NCI-H1694 (cell line): ENCODE measurements at regions not wholly inside any gene's neighbourhood (a gene's known extent, or its start where the extent isn't known, plus 50 kb on each side); places are given as distances from the start of the nearest gene placed in this dataset.
"Not testable (repeated sequence)": the region's sequence is repeated elsewhere in the genome, so short reads cannot be mapped to it uniquely, and the experiment has no call there.

ENCODE experiments used
- DNase-seq: peaks from one replicate; lab custom pipeline; 2025; lab: John Stamatoyannopoulos, UW

DNA sequence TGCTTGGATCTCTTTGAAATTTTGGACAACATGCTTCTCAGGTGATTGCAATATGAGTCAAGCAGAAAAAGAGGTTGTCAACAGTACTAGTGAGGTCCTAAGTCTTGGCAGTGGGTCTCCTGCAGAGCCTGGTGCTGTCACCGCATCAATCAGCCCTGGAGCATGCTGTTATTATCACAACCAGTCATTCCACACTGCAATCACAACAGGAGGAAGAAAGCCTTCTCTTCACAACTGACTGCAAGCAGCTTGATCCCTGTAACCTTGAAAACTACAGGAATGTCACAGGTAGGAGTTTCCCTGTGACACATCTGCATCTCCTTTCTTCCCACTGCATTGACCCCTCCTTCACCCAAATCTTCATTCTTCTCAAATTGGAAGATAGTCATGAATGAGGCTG is 451.1 kb upstream of the ATP11B start:
- no peak for DNase-seq

DNA sequence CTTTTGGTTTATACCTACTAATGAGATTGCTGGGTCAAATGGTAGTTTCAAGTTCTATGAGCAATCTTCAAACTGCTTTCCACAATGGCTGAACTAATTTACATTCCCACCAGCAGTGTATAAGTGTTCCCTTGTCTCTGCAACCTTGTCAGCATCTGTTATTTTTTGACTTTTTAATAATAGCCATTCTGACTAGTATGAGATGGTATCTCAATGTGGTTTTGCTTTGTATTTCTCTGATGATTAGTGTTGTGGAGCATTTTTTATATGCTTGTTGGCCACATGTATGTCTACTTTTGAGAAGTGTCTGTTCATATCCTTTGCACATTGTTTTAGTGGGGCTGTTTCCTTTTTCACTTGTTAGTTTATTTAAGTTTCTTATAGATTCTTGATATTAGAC is 449.3 kb upstream of the ATP11B start:
- not testable (repeated sequence) for DNase-seq

DNA sequence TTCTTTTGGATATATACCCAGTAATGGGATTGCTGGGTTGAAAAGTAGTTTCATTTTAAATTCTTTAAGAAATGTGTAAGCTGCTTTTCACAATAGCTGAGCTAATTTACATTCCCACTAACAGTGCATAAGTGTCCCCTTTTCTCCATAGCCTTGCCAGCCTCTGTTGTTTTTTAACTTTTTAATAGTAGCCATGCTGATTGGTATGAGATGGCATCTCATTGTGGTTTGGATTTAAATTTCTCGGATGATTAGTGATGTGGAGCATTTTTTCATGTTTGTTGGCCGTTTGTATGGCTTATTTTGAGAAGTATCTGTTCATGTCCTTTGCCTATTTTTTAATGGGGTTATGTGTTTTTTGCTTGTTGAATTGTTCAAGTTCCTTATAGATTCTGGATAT is 444.3 kb upstream of the ATP11B start:
- DNase-seq, result no peak

DNA sequence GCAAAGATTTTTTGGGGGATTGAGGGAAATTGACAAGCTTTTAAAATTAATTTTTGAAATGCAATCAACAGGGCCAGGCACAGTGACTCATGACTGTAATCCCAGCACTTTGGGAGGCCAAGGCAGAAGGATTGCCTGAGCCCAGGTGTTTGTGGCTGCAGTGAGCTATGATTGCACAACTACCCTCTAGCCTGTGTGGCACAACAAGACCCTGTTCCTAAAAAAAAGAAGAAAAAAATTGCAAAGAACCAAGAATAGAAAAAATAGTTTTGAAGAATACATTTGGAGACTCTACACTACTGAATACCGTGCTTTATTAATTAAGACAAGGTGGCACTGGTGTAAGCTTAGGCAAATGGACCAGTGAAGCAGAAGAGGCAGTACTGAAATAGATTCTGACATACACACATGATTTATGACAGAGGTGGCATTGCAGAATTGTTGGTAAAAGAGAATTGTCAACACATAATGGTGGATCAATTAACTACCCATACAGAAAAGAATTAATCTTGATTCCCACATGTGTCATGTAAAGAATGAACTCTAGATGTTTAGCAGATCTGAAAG is 443.3 kb upstream of the ATP11B start:
- no peak for DNase-seq

DNA sequence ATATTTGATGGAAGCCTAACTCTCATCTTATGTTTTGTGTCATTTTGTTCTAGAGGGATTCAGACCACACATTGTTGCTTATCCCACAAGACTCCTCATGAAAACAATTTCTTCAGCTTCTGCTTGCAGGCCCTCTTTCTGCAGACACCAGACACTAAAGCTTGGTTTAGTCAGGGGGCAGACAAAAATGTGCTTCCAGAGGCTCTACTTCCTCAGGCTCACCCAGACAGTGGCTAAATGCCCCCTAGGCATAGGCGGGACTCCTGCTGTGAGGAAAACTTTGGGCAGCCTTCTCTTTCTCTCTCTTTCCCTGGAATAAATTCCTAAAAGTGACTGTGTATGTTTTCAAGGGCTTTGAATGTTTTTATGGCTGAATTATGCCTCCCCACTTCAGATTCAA is 435.4 kb upstream of the ATP11B start:
- no peak for DNase-seq

- DNase-seq, result no peak
Measured at GRCh38 chr3:182364323-182364722, 429.0 kb upstream of the ATP11B start.

- no peak for DNase-seq
Measured at GRCh38 chr3:182364723-182365650, 428.3 kb upstream of the ATP11B start.

GRCh38 chr3:182366746-182367145 is 426.6 kb upstream of the ATP11B start:
- DNase-seq, result no peak

DNA sequence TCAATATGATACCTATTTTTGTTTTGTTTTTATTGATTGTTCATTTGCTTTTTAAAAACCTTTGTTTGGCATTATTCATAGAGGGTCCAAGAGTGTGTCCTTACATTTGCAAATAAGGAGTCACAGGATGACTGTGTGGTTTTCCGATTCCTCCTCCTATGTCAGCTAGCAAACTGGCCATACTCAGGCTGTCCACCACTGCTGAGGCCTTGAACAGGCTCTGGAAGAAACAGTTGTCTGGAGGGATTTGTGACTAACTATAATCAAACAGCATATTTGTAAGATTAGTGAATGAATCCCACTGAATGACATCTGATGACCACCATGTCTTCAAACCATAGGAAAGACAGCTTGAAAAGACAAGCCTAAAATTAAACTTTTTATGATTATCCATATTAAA is 423.4 kb upstream of the ATP11B start:
- no peak for DNase-seq

DNA sequence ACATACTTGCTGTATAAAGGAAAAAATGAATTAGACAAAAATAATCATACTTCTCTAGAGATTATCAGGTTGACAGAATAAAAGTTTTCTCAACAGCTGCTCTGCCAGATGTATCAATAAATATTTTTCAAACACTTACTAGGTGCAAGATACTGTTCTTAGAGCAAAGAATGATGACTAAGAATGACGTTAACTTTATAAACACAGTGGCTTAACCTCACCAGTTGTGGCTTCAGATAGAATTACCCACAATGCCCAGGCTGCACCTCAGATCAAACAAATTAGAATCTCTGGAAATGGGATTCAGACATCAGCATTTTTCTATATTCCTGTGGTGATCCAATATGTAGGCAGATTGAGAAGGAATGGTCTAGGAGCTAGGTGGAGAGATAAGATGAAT is 422.4 kb upstream of the ATP11B start:
- no peak for DNase-seq

GRCh38 chr3:182375916-182376315 is 417.4 kb upstream of the ATP11B start:
- DNase-seq, result no peak

DNA sequence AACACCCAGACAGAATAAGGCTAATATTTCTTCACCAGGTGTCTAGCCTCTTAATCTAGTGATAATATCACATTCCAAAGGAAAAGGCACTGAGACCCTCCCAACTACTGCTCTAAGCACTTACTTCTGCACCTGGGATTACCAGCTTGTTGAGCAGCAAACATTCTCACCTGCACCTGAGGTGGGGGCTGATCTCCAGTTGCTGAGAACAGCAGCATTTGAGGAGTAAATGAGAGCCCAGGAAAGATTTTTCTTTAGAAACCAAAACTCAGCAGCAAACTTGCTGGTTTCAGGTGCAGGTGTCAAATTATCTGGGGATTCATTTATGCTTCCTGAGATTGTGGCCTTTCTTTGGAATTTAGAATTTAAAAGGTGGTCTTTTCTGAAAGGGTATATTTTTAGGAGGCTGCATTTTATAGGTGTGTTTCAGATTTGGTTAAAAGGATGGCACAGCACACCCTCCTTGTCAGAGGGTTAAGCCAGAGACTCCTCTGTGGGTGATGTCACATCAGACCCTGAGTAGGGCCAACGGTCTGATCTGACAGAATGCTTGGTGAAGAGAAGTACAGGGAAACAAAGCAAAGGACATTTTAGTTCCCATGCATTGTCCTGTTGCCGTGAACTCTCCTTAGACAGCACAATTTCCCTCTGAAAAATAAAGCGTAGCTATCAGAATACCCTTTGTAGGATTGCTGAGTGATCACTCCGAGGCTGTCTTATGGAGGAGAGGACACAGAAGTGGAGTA is 411.0 kb upstream of the ATP11B start:
- DNase-seq, result no peak

DNA sequence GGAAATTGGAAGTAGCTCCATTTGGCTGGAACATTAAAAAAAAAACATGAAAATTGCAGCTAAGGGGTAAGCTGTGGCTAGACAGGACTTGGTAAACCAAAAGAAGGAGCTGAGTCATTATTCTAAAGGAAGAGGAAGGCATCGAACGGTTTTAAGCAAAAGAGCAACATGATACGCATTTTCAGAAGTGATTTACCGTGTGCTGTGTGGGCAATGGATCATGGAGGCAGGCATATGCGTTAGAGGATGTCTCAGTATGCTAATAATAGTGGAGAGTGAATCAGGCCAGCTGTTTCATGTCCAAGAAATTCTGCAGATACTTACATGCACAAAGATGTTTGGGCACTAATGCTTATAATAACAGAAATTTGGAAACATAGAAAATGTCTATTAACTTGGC is 409.1 kb upstream of the ATP11B start:
- no peak for DNase-seq

DNA sequence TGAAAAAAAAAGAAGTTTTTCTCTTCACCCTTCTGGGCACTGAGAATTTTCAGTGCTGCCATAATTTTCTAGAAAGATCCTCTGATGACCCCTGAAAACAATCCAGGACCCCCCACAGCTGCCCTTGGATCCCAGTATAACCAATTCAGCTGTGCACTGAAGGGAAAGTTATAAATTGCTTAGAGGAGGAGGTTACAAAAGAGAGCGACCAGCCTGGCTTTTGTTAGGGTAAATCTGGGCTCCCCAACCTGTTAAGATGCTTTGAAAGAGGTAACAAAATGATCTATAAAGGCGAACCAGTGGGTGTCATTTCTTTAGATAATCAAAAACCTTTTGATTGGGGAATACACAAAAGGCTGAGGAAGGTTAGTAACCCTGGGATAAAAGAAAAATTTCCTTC is 407.9 kb upstream of the ATP11B start:
- DNase-seq, result no peak

DNA sequence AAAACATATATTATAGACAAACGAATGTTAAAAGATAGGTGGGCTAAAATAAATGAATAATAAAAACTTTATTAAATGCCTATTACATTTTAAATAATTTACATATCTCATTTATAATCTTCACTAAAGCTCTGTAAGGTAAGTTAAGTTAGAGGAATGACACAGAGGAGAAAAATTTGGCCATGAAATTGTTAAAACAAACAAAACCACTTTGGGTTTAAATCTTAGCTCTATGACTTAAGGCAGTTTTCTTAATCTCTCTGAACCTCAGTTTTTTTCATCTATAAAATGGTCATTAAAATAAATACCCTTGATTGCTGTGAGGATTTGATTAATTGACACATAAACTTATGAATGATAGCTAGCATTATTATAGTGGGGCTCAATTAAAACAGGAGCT is 404.8 kb upstream of the ATP11B start:
- DNase-seq, result no peak

GRCh38 chr3:182389071-182389815 is 404.1 kb upstream of the ATP11B start:
- no peak for DNase-seq

GRCh38 chr3:182390421-182390820 is 402.9 kb upstream of the ATP11B start:
- no peak for DNase-seq

DNA sequence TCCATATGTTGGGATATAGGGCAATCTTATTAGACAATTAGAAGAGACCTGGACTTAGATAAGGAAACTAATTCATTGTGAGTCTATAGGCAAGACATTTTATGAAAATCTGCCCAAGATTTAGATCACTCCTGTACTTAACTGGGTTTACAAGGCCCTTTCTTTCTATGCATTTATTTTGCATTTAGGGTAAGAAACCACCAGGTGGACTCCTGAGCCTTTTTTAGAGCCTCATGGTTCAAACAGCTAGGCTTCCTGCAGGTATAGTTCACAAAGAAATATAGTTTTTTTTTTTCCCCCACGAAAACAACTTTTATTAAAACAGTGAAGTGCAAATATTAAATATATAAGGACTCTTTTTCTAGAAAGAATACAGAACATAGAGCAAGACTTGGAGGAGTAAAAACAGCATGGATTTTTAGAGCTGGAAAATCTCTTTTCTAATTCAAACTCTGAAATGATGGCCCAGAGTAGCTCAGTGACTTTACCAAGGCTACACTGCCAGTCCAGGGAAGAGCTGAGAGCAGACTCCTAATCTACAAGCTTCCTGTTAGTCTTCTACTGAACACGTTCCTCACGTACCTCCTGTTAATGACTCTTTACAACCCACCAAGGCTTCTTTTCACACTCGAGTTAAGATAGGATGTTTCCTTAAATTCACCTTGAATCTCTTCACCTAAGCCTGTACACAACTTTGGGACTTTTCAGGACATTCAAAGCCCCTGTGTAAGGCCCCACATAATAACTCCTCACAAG is 400.9 kb upstream of the ATP11B start:
- no peak for DNase-seq

GRCh38 chr3:182393151-182393550 is 400.2 kb upstream of the ATP11B start:
- DNase-seq, result no peak

GRCh38 chr3:182393830-182394367 is 399.4 kb upstream of the ATP11B start:
- no peak for DNase-seq

- no peak for DNase-seq
Measured at GRCh38 chr3:182397164-182397563, 396.1 kb upstream of the ATP11B start.
